WTC11 (cell line): ENCODE measurements at regions not wholly inside any gene's neighbourhood (a gene's known extent, or its start where the extent isn't known, plus 50 kb on each side); places are given as distances from the start of the nearest gene placed in this dataset.

Source experiments
- ATAC-seq: fragments of 200-7000 bp; cut with Tn5 transposase; 2 replicates; pipeline ENCODE4 v1.10.0; 2021; ENCODE audit warnings: mild to moderate bottlenecking, moderate library complexity
- CTCF ChIA-PET: fragments of 300-600 bp; sonication (Branson Sonifier 250); formaldehyde crosslinking; loops from one replicate; lab custom pipeline; 2021; ENCODE audit warnings: antibody characterized with exemption; lab: Charles Lee
- POLR2A ChIA-PET: fragments of 350-600 bp; sonication (Branson Sonifier 250); formaldehyde crosslinking; loops from one replicate; lab custom pipeline; 2021; ENCODE audit warnings: antibody characterized with exemption; lab: Charles Lee
- DNase-seq: peaks from one replicate; pipeline ENCODE4 v3.0.0; 2021; ENCODE audit warnings: low spot score
- H3K27ac Mint-ChIP-seq: 2 replicates; pipeline ENCODE4 v1.8.0; 2021; ENCODE audit warnings: mixed read lengths
- H3K27me3 Mint-ChIP-seq: 2 replicates; pipeline ENCODE4 v1.8.0; 2021; ENCODE audit warnings: low read depth, mild to moderate bottlenecking, moderate library complexity, mixed read lengths
- H3K36me3 Mint-ChIP-seq: 2 replicates; pipeline ENCODE4 v1.8.0; 2021; ENCODE audit warnings: mixed read lengths
- H3K4me1 Mint-ChIP-seq: 2 replicates; pipeline ENCODE4 v1.8.0; 2022; ENCODE audit warnings: mixed read lengths
- H3K4me3 Mint-ChIP-seq: 2 replicates; pipeline ENCODE4 v1.8.0; 2021; ENCODE audit warnings: mild to moderate bottlenecking, moderate library complexity, mixed read lengths
- H3K9me3 Mint-ChIP-seq: 2 replicates; pipeline ENCODE4 v1.8.0; 2021; ENCODE audit warnings: mixed read lengths
- CBFB ChIP-seq: sonication (generic); formaldehyde crosslinking; IDR thresholded peaks from 2 replicates; pipeline ENCODE4 v1.8.1; 2022; ENCODE audit warnings: mild to moderate bottlenecking, low read depth, missing genetic modification reagents
- CDX4 ChIP-seq: fragments of 250-450 bp; sonication (Bioruptor Pico); IDR thresholded peaks from 2 replicates; pipeline ENCODE4 v1.9.0; 2021; ENCODE audit warnings: moderate library complexity, mild to moderate bottlenecking, inconsistent platforms, borderline replicate concordance
- MYBL2 ChIP-seq: sonication (generic); formaldehyde crosslinking; IDR thresholded peaks from 2 replicates; pipeline ENCODE4 v1.8.1; 2023; ENCODE audit warnings: mild to moderate bottlenecking, moderate library complexity, missing genetic modification reagents
- TP53 ChIP-seq: sonication (generic); formaldehyde crosslinking; IDR thresholded peaks from 2 replicates; pipeline ENCODE4 v1.8.1; 2023; ENCODE audit warnings: mild to moderate bottlenecking, missing genetic modification reagents
- ZNF138 ChIP-seq: sonication (generic); formaldehyde crosslinking; conservative IDR thresholded peaks from 2 replicates; pipeline ENCODE4 v1.8.1; 2022; ENCODE audit warnings: mild to moderate bottlenecking, moderate library complexity, missing genetic modification reagents
- ZNF317 ChIP-seq: sonication (generic); formaldehyde crosslinking; IDR thresholded peaks from 2 replicates; pipeline ENCODE4 v1.8.1; 2023; ENCODE audit warnings: low read depth, mild to moderate bottlenecking, moderate library complexity, missing genetic modification reagents, borderline replicate concordance
- ZNF416 ChIP-seq: fragments of 250-450 bp; sonication (Bioruptor Pico); IDR thresholded peaks from 2 replicates; pipeline ENCODE4 v1.9.0; 2021; ENCODE audit warnings: mild to moderate bottlenecking, inconsistent platforms
- TF ChIP-seq, protein P1 (sequence below): sonication (generic); formaldehyde crosslinking; IDR thresholded peaks from 2 replicates; pipeline ENCODE4 v1.8.0; 2023; ENCODE audit warnings: mild to moderate bottlenecking, missing genetic modification reagents
- TF ChIP-seq, protein P2 (sequence below): fragments of 250-450 bp; sonication (Bioruptor Pico); IDR thresholded peaks from 2 replicates; pipeline ENCODE4 v2.1.2; 2022; ENCODE audit warnings: mild to moderate bottlenecking, moderate library complexity
- TF ChIP-seq, protein P3 (sequence below): sonication (generic); formaldehyde crosslinking; IDR thresholded peaks from 2 replicates; pipeline ENCODE4 v1.8.1; 2022; ENCODE audit warnings: mild to moderate bottlenecking, moderate library complexity, missing genetic modification reagents
- TF ChIP-seq, protein P4 (sequence below): fragments of 250-450 bp; sonication (Bioruptor Pico); IDR thresholded peaks from 2 replicates; pipeline ENCODE4 v1.9.0; 2021; ENCODE audit warnings: mild to moderate bottlenecking
- TF ChIP-seq, protein P5 (sequence below): fragments of 250-450 bp; sonication (Bioruptor Pico); IDR thresholded peaks from 2 replicates; pipeline ENCODE4 v1.9.0; 2021; ENCODE audit warnings: mild to moderate bottlenecking
- TF ChIP-seq, protein P6 (sequence below): sonication (generic); formaldehyde crosslinking; IDR thresholded peaks from 2 replicates; pipeline ENCODE4 v1.8.0; 2022; ENCODE audit warnings: mild to moderate bottlenecking, missing genetic modification reagents
- TF ChIP-seq, protein P7 (sequence below): fragments of 250-450 bp; sonication (Bioruptor Pico); conservative IDR thresholded peaks from 2 replicates; pipeline ENCODE4 v1.9.0; 2021; ENCODE audit warnings: mild to moderate bottlenecking
- TF ChIP-seq, protein P8 (sequence below): fragments of 250-450 bp; sonication (Bioruptor Pico); IDR thresholded peaks from 2 replicates; pipeline ENCODE4 v1.8.0; 2021; ENCODE audit warnings: mild to moderate bottlenecking
- TF ChIP-seq, protein P9 (sequence below): fragments of 200-600 bp; IDR thresholded peaks from 2 replicates; pipeline ENCODE4 v1.8.0; 2022; ENCODE audit warnings: antibody characterized with exemption

DNA sequence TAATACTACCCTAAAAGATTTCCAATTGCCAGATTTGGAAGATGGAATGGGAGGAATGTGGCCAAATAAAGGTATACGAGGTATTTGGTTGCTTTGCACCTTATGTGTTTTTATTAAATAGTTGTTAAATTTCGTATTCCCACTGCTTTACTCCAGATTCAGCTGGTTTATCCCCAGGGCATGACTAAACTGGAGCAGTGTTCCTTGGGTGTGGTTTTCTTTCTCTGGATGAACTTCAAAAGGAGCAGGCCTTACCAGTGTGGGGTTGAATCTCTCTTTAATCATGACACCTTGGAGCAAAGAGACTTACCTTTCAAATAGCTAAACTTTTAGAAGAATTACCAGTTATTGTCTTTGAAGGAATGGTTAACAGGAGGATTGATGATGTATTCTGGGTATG, 121.7 kb upstream of the BNC2 start:
- no peaks in the 10 kb centered on the region for H3K4me1 Mint-ChIP-seq
- DNase-seq, result no peak
- H3K27ac Mint-ChIP-seq, result no peak overlapping the region
- CTCF ChIA-PET, result interaction anchor here (0.7 kb wide), 1 partner anchor 119 kb away, joined by 3 read pairs; no protein-coding TSS in a partner anchor
- H3K9me3 Mint-ChIP-seq, result peaks cover 30% of the 10 kb centered on the region
- H3K36me3 Mint-ChIP-seq, result peaks cover 17% of the 10 kb centered on the region
- ATAC-seq, result no peak
- H3K27me3 Mint-ChIP-seq, result no peaks in the 10 kb centered on the region
- H3K4me3 Mint-ChIP-seq, result no peak overlapping the region
- POLR2A ChIA-PET, result no interaction called here
- TF ChIP-seq CDX4 (no peak), ZNF416 (CRISPR knock-in tag) (no peak), CBFB (CRISPR knock-in tag) (no peak), MYBL2 (CRISPR knock-in tag) (no peak), ZNF317 (no peak), TP53 (no peak), ZNF138 (CRISPR knock-in tag) (no peak)
- TF ChIP-seq, protein P1, sequence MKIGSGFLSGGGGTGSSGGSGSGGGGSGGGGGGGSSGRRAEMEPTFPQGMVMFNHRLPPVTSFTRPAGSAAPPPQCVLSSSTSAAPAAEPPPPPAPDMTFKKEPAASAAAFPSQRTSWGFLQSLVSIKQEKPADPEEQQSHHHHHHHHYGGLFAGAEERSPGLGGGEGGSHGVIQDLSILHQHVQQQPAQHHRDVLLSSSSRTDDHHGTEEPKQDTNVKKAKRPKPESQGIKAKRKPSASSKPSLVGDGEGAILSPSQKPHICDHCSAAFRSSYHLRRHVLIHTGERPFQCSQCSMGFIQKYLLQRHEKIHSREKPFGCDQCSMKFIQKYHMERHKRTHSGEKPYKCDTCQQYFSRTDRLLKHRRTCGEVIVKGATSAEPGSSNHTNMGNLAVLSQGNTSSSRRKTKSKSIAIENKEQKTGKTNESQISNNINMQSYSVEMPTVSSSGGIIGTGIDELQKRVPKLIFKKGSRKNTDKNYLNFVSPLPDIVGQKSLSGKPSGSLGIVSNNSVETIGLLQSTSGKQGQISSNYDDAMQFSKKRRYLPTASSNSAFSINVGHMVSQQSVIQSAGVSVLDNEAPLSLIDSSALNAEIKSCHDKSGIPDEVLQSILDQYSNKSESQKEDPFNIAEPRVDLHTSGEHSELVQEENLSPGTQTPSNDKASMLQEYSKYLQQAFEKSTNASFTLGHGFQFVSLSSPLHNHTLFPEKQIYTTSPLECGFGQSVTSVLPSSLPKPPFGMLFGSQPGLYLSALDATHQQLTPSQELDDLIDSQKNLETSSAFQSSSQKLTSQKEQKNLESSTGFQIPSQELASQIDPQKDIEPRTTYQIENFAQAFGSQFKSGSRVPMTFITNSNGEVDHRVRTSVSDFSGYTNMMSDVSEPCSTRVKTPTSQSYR (CRISPR knock-in tag), result no peak
- TF ChIP-seq, protein P2, sequence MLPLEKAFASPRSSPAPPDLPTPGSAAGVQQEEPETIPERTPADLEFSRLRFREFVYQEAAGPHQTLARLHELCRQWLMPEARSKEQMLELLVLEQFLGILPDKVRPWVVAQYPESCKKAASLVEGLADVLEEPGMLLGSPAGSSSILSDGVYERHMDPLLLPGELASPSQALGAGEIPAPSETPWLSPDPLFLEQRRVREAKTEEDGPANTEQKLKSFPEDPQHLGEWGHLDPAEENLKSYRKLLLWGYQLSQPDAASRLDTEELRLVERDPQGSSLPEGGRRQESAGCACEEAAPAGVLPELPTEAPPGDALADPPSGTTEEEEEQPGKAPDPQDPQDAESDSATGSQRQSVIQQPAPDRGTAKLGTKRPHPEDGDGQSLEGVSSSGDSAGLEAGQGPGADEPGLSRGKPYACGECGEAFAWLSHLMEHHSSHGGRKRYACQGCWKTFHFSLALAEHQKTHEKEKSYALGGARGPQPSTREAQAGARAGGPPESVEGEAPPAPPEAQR, result no peak
- TF ChIP-seq, protein P3, sequence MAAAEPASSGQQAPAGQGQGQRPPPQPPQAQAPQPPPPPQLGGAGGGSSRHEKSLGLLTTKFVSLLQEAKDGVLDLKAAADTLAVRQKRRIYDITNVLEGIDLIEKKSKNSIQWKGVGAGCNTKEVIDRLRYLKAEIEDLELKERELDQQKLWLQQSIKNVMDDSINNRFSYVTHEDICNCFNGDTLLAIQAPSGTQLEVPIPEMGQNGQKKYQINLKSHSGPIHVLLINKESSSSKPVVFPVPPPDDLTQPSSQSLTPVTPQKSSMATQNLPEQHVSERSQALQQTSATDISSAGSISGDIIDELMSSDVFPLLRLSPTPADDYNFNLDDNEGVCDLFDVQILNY (CRISPR knock-in tag), result no peak
- TF ChIP-seq, protein P4, sequence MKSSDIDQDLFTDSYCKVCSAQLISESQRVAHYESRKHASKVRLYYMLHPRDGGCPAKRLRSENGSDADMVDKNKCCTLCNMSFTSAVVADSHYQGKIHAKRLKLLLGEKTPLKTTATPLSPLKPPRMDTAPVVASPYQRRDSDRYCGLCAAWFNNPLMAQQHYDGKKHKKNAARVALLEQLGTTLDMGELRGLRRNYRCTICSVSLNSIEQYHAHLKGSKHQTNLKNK (CRISPR knock-in tag), result no peak
- TF ChIP-seq, protein P5, sequence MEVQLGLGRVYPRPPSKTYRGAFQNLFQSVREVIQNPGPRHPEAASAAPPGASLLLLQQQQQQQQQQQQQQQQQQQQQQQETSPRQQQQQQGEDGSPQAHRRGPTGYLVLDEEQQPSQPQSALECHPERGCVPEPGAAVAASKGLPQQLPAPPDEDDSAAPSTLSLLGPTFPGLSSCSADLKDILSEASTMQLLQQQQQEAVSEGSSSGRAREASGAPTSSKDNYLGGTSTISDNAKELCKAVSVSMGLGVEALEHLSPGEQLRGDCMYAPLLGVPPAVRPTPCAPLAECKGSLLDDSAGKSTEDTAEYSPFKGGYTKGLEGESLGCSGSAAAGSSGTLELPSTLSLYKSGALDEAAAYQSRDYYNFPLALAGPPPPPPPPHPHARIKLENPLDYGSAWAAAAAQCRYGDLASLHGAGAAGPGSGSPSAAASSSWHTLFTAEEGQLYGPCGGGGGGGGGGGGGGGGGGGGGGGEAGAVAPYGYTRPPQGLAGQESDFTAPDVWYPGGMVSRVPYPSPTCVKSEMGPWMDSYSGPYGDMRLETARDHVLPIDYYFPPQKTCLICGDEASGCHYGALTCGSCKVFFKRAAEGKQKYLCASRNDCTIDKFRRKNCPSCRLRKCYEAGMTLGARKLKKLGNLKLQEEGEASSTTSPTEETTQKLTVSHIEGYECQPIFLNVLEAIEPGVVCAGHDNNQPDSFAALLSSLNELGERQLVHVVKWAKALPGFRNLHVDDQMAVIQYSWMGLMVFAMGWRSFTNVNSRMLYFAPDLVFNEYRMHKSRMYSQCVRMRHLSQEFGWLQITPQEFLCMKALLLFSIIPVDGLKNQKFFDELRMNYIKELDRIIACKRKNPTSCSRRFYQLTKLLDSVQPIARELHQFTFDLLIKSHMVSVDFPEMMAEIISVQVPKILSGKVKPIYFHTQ (CRISPR knock-in tag), result no peak
- TF ChIP-seq, protein P6, sequence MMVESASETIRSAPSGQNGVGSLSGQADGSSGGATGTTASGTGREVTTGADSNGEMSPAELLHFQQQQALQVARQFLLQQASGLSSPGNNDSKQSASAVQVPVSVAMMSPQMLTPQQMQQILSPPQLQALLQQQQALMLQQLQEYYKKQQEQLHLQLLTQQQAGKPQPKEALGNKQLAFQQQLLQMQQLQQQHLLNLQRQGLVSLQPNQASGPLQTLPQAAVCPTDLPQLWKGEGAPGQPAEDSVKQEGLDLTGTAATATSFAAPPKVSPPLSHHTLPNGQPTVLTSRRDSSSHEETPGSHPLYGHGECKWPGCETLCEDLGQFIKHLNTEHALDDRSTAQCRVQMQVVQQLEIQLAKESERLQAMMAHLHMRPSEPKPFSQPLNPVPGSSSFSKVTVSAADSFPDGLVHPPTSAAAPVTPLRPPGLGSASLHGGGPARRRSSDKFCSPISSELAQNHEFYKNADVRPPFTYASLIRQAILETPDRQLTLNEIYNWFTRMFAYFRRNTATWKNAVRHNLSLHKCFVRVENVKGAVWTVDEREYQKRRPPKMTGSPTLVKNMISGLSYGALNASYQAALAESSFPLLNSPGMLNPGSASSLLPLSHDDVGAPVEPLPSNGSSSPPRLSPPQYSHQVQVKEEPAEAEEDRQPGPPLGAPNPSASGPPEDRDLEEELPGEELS (CRISPR knock-in tag), result no peak
- TF ChIP-seq, protein P7, sequence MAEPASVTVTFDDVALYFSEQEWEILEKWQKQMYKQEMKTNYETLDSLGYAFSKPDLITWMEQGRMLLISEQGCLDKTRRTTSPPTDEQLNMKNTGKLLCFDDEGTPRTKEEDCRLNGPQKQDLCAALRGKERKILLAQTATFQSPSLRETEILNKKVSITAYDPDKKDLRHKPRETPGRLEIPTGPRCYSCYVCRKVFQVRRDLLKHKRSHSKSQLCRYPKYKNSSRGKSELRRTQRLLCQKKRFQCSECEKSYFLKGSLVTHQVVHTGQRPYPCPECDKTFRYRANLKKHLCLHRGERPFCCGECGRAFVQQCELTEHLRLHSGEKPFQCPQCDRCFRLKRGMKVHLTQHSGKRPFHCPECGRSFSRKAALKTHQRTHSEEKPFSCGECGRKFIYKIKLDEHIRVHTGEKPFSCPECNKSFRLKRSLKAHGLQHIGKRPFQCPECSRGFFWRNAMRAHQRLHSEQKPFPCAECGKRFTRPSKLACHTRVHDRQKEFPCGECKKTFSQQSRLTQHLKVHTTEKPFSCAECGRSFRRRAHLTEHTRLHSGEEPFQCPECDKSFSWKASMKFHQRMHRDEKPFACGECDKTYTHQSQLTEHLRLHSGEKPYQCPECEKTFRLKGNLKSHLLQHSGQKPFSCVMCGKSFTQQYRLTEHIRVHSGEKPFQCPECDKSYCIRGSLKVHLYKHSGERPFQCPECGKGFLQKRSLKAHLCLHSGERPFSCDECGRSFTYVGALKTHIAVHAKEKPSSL, result no peak
- TF ChIP-seq, protein P8, sequence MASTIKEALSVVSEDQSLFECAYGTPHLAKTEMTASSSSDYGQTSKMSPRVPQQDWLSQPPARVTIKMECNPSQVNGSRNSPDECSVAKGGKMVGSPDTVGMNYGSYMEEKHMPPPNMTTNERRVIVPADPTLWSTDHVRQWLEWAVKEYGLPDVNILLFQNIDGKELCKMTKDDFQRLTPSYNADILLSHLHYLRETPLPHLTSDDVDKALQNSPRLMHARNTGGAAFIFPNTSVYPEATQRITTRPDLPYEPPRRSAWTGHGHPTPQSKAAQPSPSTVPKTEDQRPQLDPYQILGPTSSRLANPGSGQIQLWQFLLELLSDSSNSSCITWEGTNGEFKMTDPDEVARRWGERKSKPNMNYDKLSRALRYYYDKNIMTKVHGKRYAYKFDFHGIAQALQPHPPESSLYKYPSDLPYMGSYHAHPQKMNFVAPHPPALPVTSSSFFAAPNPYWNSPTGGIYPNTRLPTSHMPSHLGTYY (CRISPR knock-in tag), result no peak
- TF ChIP-seq, protein P9, sequence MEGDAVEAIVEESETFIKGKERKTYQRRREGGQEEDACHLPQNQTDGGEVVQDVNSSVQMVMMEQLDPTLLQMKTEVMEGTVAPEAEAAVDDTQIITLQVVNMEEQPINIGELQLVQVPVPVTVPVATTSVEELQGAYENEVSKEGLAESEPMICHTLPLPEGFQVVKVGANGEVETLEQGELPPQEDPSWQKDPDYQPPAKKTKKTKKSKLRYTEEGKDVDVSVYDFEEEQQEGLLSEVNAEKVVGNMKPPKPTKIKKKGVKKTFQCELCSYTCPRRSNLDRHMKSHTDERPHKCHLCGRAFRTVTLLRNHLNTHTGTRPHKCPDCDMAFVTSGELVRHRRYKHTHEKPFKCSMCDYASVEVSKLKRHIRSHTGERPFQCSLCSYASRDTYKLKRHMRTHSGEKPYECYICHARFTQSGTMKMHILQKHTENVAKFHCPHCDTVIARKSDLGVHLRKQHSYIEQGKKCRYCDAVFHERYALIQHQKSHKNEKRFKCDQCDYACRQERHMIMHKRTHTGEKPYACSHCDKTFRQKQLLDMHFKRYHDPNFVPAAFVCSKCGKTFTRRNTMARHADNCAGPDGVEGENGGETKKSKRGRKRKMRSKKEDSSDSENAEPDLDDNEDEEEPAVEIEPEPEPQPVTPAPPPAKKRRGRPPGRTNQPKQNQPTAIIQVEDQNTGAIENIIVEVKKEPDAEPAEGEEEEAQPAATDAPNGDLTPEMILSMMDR, result no peak
